Tibial artery (tissue), 4 donors: ENCODE measurements at regions not wholly inside any gene's neighbourhood (a gene's known extent, or its start where the extent isn't known, plus 50 kb on each side); places are given as distances from the start of the nearest gene placed in this dataset.

ENCODE experiments used
- DNase-seq, 2 donors: peaks; one replicate each; pipeline ENCODE4 v3.0.0-alpha.2; 2019
- H3K27ac ChIP-seq, 2 donors: fragments of 200-600 bp; sonication (generic) in 1 of 2; 1 replicate in 1 of 2; 2 replicates in 1 of 2; pipeline ENCODE4 v1.5.1; 2018 to 2019; ENCODE audit warnings: mild to moderate bottlenecking in 1 of 2
- H3K27me3 ChIP-seq, 2 donors: fragments of 200-600 bp; sonication (generic) in 1 of 2; one replicate each; pipeline versions ENCODE4 v1.5.1 to v1.6.0; 2016 to 2019
- H3K36me3 ChIP-seq, 3 donors: fragments of 200-600 bp; sonication (generic) in 2 of 3; one replicate each; pipeline ENCODE4 v1.5.1; 2016 to 2019; ENCODE audit warnings: mild to moderate bottlenecking in 2 of 3
- H3K4me1 ChIP-seq, 4 donors: fragments of 200-600 bp; sonication (generic) in 2 of 4; 1 replicate in 3 of 4; 2 replicates in 1 of 4; pipeline ENCODE4 v1.5.1; 2016 to 2019
- H3K4me3 ChIP-seq, 2 donors: fragments of 200-600 bp; sonication (generic) in 1 of 2; 1 replicate in 1 of 2; 2 replicates in 1 of 2; pipeline ENCODE4 v1.5.1; 2018 to 2019; ENCODE audit warnings: mild to moderate bottlenecking in 2 of 2
- H3K9me3 ChIP-seq, 3 donors: fragments of 200-600 bp; sonication (generic) in 1 of 3; one replicate each; pipeline ENCODE4 v1.5.1; 2016 to 2019
- CTCF ChIP-seq, 2 experiments: fragments of 200-600 bp in 1 of 2; fragments of 450-650 bp in 1 of 2; IDR thresholded peaks; one replicate each; pipeline ENCODE4 v1.5.1; 2017 to 2019; ENCODE audit warnings: antibody characterized with exemption in 2 of 2, mild to moderate bottlenecking in 1 of 2, moderate library complexity in 1 of 2
- intact Hi-C: fragments of 100-400 bp; cut with DNase I; formaldehyde crosslinking; loops from one replicate; pipeline ENCODE4 v1.15.0; 2023; ENCODE audit warnings: low total_unique reads

DNA sequence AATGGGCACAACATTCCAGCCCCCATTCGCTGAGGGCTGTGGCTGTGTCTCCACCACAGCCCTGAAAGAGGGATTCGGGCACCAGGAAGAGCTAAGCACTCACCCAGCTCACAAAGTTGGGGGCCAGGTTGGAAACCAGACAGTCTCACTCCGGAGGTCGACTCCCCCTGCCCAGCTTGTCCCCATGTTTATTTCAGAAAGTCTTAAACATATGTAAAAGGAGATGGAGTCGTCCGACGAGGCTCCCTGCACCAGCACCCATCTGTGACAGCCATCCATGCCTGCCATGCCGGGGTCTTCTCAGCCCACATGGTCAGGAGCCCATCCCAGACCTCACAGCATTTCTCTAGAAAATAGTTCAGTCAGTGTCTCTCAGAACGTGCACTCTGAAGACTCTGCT lies 63.6 kb upstream of the STX16 start:
- peak; percentile 11 to 33 for DNase-seq
- intact Hi-C loops, result no loop called here
- Histone ChIP-seq H3K27me3 (peaks cover 0 to 7% of the 10 kb centered on the region in 2 donors), H3K36me3 (no peaks in the 10 kb centered on the region), H3K4me1 (no peaks in the 10 kb centered on the region), H3K27ac (no peak overlapping the region), H3K4me3 (no peak overlapping the region), H3K9me3 (peaks cover 0 to 3% (median 0%) of the 10 kb centered on the region in 3 donors)
- TF ChIP-seq CTCF (IDR thresholded peaks at IDR 0.05), result no peak

- DNase-seq, result peak in 1 of 2 donors; percentile 14
- Histone ChIP-seq H3K4me3 (no peak overlapping the region), H3K4me1 (no peaks in the 10 kb centered on the region), H3K9me3 (peaks cover 0 to 3% (median 0%) of the 10 kb centered on the region in 3 donors), H3K36me3 (no peaks in the 10 kb centered on the region), H3K27ac (no peak overlapping the region), H3K27me3 (peaks cover 0 to 7% of the 10 kb centered on the region in 2 donors)
- TF ChIP-seq CTCF (IDR thresholded peaks at IDR 0.05), result no peak
- intact Hi-C loops, result no loop called here
Measured at GRCh38 chr20:58586565-58587093, 64.5 kb upstream of the STX16 start.

DNA sequence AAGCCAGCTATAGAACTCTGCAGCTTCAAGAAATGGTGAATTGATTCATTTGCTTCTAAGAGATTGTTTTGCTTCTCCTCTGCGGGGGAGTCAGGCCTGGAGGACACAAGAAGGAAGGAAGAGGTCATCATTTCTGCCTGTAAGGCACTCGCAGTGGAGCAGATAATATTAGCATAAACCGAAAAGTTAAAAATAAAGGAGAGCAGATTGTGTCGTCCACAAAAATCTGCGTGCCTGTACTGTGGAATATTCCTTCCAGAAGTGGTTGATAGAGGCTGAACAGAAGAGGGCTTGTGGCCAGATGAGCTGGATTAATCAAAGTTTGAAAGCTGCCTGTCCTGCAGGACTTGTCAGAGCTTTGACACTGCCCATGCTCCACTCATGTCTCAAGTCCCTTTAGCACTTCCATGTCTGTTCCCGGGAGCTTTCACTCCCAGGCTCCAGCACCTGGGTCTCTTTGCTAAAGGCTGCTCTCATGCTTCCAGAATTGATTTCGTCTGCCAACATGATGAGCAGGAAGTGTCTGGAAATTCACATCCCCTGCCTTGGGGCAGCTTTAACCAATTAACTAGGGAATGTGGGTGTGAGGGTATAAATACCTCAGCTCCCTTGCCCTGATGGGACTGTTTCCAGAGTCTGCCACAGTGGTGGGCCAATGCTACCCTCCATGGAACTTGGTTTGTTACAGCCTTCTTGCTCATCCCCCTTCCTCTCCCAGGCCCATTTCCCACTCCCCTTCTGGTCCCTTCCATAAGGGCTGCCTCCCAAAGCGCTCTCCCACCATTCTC lies 65.1 kb upstream of the STX16 start:
- peaks cover 0 to 7% of the 10 kb centered on the region in 2 donors for H3K27me3 ChIP-seq
- no peak for TF ChIP-seq CTCF (IDR thresholded peaks at IDR 0.05)
- peak in 1 of 2 donors; percentile 42 for DNase-seq

DNA sequence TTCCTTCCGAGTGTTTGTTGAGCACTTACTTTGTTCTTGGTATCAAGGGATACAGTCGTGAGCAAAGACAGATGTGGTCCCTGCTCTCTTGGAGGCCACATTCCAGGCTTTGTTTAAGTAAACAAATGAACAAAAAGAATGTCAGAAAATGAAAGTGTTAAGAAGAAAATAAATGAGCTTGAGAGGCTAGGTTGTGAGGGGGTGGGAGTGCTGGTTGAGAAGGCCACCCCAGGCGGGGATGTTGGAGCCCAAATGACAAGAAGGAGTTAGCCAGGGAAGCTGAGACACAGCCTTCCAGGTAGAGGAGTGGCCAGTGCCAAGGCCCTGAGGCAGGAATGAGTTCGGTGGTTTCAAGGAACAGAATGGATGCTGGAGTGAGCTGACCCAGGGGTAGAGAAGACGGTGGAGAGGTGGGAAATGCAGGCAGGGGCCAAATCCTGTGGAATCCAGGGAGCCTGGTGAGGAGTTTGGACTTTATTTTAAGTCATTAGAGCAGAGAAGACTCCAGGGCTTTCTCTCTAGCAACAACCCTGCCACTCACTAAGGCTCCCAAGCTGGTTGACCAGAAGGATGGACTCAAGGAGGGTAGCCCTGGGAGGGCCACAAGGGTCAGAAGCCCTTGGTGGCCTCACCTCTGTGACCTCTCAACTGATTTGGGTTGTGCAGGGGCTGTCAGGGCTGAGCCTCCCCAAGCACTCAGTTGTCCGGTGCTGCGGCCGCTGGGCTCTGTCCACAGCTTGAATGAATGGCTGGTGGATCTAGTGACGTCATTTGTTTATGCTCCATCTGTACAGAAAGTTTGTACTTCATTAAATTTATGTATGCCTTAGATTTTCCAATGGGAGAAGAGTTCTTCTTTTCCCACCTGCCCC lies 66.0 kb upstream of the STX16 start:
- no peak overlapping the region for H3K27ac ChIP-seq
- peak in 1 of 2 donors; percentile 38 for DNase-seq
- intact Hi-C loops, result no loop called here
- H3K9me3 ChIP-seq, result peaks cover 0 to 3% (median 0%) of the 10 kb centered on the region in 3 donors
- H3K36me3 ChIP-seq, result no peaks in the 10 kb centered on the region
- no peak overlapping the region for H3K4me3 ChIP-seq
- no peaks in the 10 kb centered on the region for H3K4me1 ChIP-seq
- no peak for TF ChIP-seq CTCF (IDR thresholded peaks at IDR 0.05)
- H3K27me3 ChIP-seq, result peaks cover 0 to 7% of the 10 kb centered on the region in 2 donors

More for the DNA sequence above, 65.1 kb upstream of the STX16 start:
- H3K4me3 ChIP-seq, result no peak overlapping the region
- no peaks in the 10 kb centered on the region for H3K36me3 ChIP-seq
- intact Hi-C loops, result no loop called here
- H3K9me3 ChIP-seq, result peaks cover 0 to 3% (median 0%) of the 10 kb centered on the region in 3 donors
- H3K4me1 ChIP-seq, result no peaks in the 10 kb centered on the region
- no peak overlapping the region for H3K27ac ChIP-seq

DNA sequence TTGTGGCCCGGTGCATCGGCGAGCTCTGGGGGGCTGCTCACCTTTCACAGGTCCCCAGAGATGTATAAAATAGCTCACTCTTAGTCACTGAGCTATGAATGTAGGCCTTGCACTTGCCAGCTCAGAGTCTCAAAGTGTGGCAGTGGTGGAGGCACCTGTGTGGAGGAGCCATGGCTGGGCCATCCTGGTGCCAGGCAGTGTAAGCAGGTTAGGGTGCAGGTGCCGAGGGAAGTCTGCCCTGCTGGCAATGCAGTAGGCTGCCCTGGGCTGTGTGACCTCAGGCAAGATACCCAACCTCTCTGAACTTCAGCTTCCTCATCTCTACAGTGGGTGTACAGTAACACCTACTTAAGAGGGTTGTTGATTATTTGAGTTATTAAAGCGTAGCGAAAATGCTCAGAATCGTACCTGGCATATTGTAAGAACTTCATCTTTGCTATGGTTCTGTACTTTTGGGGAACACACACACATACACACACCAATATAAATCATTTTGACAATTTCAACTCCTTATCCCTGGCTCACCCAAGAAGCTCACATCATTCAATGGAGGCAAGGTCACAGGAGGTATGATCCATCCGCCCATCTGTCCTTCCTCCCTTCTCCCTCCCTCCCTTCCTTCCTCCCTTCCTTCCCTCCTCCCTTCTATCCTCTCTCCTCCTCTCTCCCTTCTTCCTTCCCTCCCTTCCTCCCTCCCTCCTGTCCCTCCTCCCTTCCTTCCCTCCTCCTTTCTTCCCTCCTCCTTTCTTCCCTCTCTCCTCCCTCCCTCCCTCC lies 66.8 kb upstream of the STX16 start:
- DNase-seq, result peak in 1 of 2 donors; percentile 33
- Histone ChIP-seq H3K9me3 (peaks cover 0 to 3% (median 0%) of the 10 kb centered on the region in 3 donors), H3K4me3 (no peak overlapping the region), H3K4me1 (no peaks in the 10 kb centered on the region), H3K27me3 (peaks cover 0 to 12% of the 10 kb centered on the region in 2 donors), H3K27ac (no peak overlapping the region), H3K36me3 (no peaks in the 10 kb centered on the region)
- intact Hi-C loops, result no loop called here
- TF ChIP-seq CTCF (IDR thresholded peaks at IDR 0.05), result no peak
